GM18519 (cell line): ENCODE measurements at regions not wholly inside any gene's neighbourhood (a gene's known extent, or its start where the extent isn't known, plus 50 kb on each side); places are given as distances from the start of the nearest gene placed in this dataset.
A peak's percentile ranks its signal among the peaks of the same experiment; 100 is the strongest.

ENCODE experiments used
- ATAC-seq: cut with Tn5 transposase; IDR thresholded peaks from one replicate; pipeline ENCODE4 v1.9.1; 2021; ENCODE audit warnings: mild to moderate bottlenecking, moderate library complexity; ENCODE audit not compliant: unreplicated experiment, low FRiP score

DNA sequence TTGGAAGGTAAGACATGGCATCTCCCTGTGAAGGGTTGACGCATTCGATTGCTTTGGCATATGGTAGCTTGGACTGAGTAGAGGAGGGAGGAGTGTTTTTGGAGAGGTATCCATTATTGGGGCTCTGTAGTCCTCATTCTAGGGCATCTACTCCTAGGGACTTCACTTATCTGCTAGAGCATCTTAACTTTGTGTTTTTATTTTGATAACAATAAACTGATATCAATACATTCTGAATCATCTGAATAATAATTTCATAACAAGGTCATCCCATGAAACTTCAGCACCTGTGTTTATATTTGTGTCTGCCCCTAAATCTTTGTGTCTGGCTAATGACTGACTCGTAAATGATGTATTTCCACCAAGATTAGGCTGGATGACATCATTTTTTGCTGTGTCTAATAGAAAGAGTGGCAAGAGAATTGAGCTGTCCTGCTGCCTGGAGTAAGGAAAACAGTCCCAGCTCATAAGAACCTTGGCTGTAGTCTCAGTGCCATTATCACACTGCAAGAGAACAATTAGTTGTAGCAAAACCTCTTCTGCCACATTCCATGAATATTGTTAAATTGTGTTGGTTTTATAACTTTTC is 288.5 kb downstream of the PRL start:
- no peak for ATAC-seq

GRCh38 chr6:22010102-22010501 is 286.7 kb downstream of the PRL start:
- ATAC-seq, result no peak

GRCh38 chr6:22015216-22015615 is 281.6 kb downstream of the PRL start:
- no peak for ATAC-seq

DNA sequence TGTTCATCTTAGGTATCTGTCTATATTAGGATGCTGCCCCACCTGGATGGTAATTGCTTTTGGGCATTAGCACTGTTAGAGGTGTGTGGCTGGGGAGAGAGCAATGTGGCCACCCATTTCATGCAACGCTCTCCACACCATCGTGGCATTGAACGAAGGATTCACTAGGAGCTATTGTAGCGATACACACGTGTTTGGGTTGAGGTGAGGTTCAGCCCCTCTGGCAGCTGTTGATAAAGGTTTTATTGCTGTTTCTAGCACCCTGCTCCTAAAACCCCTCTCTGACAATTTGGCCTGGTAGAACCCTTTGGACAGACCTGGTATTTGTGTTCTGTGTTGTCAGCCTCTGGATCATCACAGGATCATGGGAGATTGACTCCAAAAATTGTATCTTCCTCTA is 280.9 kb downstream of the PRL start:
- ATAC-seq, result no peak

DNA sequence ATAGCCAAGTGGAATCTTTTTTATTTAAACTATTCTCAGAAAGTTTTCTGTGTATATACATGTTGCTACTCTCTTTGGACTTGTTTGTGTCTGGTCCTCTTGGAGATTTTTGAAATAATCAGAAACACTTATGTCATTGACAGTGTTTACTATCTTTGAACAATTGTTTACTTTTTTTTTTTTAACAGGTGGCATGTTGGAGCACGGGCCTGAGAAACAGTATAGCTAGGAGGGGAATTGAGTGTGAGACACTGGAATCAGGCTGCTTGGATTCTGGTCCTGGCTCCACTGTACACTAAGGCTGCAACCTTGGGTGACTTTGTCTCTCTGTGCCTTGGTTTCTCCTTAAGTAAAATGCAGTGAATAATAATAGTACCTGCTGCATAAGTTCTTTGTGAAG is 279.6 kb downstream of the PRL start:
- no peak for ATAC-seq

DNA sequence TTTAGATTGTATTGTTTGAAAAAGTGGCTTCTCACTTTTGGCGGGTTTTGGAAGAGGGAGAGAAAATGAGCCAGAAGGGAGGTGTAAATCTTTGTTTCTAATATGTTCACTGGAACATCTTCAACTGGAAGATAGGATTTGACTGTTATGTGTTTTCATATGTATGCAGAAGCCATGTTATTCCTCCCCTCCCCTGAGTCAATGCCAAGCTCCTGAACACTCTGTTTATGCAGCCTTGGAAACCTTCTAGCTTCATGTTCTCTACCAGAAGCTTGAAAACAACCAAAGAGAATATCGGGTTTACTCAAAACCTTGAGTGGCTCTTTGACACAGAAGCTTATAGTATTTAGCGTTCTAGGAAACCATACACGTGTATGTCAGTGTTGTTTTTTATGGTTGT is 279.1 kb downstream of the PRL start:
- no peak for ATAC-seq

DNA sequence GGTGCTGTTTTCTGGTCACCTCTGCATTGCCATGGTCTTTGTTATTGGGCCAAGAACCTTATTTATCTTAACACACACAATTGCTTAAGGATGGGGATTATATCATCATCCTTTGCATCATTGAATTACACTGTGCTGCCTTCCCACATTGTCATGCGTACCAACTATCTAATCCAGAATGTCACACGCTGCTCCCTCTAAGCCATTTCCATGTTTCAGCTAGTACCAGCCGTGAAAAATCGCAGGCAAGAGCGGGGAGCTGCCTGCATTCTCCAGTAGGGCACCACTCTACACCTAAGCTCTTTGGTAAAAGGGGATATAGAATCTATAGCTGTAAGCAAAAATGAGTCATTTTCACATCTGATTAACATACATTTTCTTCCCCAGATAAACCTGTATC is 277.0 kb downstream of the PRL start:
- ATAC-seq, result no peak

GRCh38 chr6:22020299-22021003 is 276.4 kb downstream of the PRL start:
- no peak for ATAC-seq

DNA sequence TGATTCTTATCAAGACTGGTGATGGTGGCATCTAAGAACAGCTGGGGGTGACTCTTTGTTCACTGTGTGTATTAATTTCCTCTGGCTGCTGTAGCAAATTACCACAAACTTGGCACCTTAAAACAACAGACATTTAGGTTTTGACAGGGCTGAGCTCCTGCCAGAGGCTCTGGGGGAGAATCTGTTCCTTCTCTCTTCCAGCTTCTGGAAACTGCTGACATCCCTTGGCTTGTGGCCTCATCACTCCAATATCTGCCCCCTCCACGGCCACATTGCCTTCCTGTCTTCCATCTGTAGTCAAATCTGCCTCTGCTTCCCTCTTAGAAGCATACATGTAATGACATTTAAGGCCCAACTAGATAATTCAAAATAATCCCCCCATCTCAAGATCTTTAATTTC is 274.9 kb downstream of the PRL start:
- no peak for ATAC-seq

GRCh38 chr6:22023937-22024336 is 272.9 kb downstream of the PRL start:
- no peak for ATAC-seq

GRCh38 chr6:22024973-22025467 is 271.8 kb downstream of the PRL start:
- ATAC-seq, result no peak

DNA sequence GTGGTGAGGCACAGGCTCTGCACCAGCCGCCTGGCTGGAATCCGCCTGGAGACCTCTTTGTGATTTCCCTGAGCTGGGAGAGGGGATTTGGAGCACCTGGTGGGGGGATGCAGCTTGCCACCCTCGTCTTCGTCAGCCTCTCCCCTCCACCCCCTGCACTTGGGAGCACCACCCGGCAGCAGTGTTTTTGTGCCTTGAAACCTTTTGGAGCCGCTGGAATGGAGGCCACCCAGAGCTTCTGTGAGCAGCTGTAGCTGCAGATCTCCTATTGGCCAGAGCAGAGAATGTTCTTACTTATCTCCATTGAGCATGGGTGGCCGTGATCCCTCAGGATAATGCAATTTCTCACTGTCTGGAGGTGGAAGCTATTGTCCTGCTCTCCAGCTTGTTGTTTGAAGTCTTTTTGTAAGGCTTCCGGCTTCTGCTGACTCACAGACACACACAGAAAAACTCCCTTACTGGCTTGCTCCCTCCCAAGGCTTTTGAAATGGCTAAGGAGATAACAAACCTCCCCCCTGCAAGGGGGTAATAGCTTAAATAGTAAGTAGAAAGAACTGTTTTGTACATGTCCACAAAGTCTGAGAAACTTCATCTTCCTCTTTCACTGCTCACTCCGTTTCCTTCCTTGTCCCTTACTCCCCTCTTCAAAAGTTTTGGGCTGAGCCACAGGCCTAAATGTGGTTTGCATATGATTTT is 271.2 kb downstream of the PRL start:
- ATAC-seq, result peak; percentile 58

GRCh38 chr6:22026164-22026678 is 270.6 kb downstream of the PRL start:
- peak; percentile 4 for ATAC-seq

- ATAC-seq, result no peak
Observed at GRCh38 chr6:22027040-22027725, 269.7 kb downstream of the PRL start.

DNA sequence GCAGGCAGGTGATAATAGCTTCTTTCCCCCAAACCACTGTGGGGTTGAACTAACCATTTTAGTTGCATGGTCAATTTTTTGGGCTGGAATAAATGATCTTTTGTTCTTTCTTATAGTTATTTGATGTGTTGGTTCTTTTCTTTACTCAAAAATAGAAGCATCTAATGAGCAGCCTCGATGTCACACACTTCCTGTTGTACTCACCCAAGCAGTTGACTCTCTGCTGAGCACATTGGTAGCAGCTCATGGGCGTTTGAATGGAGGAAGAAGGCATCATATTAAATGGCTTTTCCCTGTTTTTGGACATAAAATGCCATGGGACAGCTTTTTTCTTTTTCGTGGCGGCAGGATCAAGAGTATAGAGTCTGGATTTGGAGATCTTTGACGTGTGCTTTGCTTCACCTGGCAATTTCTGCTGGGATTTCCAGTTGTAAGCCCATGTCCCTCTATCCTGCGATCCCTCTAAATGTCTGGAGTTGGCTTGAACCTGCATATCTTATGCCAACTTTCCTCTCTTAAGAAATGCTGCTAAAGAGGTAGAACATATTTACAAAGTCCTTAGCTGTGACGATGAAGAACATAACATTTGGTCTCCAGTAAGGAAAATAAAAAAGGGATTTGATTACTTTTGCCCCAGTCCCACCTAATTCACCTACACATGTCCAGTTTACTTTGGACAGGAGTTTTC is 268.3 kb downstream of the PRL start:
- no peak for ATAC-seq

DNA sequence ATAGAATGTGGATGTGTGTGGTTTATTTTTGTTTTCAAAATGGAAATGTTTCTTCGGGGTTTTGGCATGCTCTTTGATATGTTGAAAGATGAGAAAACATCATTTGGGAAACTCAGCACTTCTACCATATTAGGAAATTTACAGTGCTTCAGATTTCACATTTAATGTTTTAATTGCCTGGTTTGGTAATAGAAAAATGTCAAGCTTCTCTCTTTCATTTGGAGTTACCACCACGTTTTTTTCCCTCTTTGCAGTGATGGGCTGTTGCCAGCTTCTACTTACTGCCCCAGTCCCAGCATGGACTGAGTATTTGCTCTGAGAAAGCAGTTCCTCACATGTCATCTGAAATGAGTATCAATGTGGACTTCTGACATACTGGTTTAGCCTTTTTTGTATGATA is 267.7 kb downstream of the PRL start:
- ATAC-seq, result no peak

GRCh38 chr6:22030730-22031619 is 265.9 kb downstream of the PRL start:
- ATAC-seq, result no peak

DNA sequence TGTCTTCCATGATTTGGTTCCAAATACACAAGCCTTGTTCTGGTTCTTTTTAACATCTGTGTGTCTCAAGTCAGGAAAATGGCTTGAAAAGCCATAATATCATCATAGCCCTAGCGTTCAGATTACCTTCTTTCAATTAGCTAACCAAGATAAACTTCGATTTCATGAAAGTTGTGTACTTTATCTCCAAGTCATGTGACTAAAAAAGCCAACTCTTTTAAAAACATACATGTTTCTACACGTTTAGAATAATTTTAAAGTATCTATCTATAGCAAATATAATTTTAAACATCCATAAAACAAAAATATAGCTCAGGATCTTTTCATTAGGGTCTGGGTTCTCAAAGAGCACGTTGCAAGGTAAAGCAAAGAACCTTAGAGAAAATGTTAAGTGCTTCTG is 261.1 kb downstream of the PRL start:
- ATAC-seq, result no peak

- ATAC-seq, result no peak
Observed at GRCh38 chr6:22036275-22036674, 260.6 kb downstream of the PRL start.
